ENCODE measurements at regions not wholly inside any gene's neighbourhood (a gene's known extent, or its start where the extent isn't known, plus 50 kb on each side); places are given as distances from the start of the nearest gene placed in this dataset.

DNA sequence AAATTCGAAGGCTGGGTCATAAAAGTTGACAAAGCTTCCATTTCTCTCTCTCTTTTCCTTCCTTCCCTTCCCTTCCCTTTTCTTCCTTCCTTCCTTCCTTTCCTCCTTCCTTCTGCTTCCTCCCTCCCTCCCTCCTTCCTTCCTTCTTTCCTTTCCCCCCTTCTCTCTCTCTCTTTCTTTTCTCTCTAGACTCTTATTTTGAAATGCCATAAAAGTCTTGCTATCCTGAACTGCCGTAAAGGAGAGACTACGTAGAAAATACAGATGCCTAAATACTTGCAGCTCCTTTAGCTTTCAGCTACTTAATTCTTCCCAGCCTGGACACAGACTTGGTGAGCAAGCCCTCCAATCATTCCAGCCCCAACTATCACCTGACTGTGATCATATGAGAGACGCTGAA lies 1644.4 kb downstream of the FAM181B start:
- DNase-seq = no peak

GRCh38 chr11:81080476-81080875 lies 1639.6 kb upstream of the TENM4 start:
- DNase-seq = no peak

GRCh38 chr11:81072273-81072672 lies 1631.4 kb upstream of the TENM4 start:
- DNase-seq = no peak

DNA sequence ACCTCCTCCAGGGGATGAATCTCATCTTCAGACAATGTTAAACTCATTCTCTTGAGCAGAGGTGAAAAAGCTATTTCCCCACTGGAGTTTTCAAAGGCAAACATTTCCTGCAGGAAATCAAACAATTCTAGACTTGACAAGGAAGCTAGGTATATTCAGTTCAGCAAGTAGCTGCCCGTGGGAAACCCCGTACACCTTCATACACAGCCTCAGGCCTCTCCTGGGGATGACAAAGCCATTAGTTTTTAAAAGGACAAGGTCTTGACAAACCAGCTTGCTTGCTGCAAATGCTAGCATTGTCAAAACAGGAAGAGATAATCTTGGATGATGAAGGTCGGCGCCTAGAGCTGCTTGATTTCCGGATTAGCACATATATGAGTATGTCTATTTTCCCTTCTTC lies 1630.8 kb upstream of the TENM4 start:
- DNase-seq = no peak

DNA sequence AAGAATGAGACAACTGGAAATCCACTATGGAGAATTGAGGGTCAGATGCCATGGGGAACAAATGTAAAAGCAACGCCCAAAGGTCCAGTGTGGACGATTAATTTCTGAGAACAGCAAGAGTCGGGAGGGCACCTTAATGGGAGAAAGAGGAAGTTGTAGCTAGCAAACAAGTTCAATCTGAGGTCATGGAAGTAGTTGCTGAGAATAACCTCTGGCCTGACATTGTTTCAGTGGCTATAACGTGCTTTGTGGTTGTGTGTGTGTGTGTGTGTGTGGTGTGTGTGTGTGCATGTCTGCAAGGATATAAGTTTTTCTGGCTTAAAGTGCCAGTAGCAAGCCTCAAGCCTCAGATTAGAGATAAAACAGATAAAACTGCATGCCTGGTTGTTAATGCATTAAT lies 1630.1 kb upstream of the TENM4 start:
- DNase-seq = no peak

GRCh38 chr11:81059356-81059755 lies 1618.5 kb upstream of the TENM4 start:
- no peak for DNase-seq

DNA sequence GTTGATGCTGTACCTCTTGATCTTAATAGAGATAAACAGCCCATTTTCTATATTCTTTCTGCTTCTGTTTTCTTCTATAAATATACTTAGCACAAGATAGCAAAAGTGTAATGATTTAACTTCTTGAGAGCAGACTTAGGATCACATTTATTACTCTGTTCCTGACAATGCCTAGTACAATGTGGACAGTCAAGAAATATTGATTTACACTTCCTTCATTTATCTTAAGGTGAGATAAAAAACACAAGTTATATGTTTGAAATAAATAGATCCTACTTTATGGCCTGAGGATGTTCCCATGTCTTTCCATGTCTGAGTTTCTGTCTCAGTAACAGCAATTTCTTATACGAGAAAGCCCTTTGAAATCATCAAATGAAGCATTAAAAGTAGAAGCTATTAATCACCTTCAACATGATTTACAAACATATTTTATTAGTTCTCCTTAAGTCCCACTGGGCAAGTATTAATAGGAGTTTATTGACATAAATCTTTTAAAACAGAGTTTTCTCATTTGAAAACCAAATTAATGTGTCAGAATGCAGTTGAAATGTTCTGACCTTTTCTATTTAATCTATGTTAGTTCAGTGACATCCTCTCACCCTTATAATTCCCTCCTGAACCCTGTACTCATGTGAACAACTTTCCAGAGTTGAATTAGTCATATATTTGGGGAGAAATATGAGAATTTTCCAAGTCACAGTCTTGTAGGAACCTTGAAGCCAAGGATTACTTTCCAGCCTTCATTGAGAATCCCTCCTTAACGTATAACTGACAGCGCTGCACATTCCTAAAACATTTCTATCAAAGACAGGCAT lies 1611.7 kb upstream of the TENM4 start:
- DNase-seq = no peak

DNA sequence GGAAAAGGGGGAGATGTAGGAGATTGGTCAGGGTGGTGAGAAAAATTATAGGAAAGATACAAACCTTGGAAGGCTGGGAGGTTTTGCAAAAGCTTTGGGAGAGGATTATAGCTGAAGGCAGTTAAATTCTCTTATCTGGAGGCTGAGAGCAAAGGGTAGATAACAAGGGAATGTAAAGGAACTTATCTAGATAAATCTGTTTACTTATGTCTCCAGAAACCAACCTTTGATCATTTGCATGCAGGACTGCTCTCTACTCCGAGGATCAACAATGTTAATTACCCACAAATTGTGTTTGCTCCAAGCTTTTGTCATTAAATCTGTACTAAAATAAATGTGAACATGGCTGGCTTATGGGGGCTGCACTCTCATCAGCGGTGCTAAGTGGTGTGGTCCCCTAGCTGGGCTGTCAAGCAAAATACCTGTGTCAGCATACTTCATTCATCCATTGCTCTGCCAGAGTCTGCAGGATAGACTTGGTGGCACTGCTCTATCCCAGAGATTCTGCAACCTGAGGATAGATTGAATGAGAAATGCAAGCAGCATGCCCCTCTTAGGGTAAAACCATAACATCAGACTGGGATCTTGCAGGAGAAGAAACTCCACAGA lies 1599.2 kb upstream of the TENM4 start:
- no peak for DNase-seq

- no peak for DNase-seq
Observed at GRCh38 chr11:81036168-81036870, 1595.5 kb upstream of the TENM4 start.

DNA sequence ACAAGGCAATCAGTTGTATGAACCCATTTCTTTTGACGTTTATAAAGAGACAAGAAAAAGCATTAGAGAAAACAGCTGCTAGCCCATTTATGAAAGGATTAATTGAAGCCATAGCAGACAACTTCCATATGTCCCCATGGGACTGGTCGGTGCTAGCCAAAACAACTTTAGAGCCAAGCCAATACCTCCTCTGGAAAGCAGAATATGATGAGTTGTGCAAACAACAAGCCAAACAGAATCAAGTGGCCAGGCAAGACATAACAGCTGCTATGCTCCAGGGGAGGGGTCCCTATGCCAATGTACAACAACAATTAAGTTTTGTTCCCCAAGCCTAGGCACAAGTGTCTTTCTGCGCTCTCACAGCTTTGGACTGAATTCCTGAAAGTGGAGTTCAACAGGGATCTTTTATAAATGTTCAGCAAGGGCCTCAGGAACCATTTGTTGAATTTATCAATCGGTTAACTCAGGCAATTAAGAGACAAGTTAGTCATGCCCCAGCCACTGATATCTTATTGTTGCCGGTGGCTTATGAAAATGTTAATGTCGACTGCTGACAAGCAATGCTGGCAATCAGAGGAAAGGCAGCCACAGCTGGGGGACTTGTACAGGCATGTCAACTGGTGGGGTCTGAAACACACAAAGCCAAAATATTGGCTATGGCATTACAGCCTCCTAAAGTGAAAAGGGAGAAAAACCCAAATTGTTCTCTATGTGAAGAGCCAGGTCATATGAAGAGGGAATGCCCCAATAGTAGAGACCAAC lies 1593.1 kb upstream of the TENM4 start:
- DNase-seq = no peak

GRCh38 chr11:81032906-81033305 lies 1592.1 kb upstream of the TENM4 start:
- no peak for DNase-seq

DNA sequence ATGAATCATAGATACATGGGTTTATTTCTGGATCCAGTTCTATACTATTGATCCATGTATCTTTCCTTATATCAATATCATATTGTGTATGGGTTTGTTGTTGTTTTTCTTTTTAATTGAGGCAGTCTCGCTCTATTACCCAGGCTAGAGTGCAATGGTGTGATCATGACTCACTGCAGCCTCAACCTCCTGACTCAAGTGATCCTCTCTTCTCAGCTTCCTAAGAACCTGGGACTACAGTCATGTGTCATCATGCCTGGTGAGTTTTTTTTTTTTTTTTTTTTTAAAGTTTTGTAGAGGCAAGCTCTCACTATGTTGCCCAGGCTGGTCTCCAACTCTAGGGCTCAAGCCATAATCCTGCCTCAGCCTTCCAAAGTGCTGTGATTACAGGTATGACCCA lies 1589.4 kb upstream of the TENM4 start:
- no peak for DNase-seq

GRCh38 chr11:81026032-81026431 lies 1585.2 kb upstream of the TENM4 start:
- no peak for DNase-seq

DNA sequence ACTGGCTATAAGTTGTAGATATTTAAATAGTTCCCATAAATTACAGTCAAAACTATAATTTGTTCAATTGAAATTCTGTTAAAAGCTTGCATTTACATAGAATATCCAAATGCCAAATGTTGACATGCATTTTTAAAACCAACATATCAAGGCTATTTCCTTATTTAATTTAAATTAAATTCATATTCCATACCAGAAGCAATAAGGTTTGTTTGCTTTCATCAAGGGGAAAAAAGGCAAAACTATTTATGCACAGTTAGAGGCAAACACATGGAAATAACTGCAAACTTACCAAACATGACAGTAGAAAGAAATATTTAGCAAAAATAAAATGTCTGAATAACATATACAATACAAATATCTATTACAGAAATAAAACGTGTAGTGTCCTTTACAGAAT lies 1581.2 kb upstream of the TENM4 start:
- no peak for DNase-seq

- DNase-seq = no peak
Observed at GRCh38 chr11:81010631-81011030, 1569.8 kb upstream of the TENM4 start.

GRCh38 chr11:81007046-81007445 lies 1566.2 kb upstream of the TENM4 start:
- DNase-seq = peak; percentile 2

DNA sequence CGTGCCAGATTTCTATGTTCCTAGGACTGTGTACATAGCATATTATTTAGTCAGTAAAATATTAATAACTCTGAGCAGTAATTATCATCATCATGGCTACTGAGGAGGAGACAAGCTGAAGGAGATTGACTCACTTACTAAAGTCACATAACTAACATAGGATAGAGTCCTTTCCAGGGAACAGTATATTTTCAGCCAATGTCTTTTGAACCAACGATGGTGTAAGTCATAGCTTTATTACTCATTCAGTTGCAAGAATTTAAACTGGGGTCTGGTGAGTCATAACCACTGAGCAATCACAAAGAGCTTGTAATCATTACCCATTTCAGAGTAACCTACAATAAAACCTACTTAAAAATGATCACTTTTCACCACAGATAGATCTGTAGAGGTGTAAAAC lies 1564.8 kb upstream of the TENM4 start:
- no peak for DNase-seq

DNA sequence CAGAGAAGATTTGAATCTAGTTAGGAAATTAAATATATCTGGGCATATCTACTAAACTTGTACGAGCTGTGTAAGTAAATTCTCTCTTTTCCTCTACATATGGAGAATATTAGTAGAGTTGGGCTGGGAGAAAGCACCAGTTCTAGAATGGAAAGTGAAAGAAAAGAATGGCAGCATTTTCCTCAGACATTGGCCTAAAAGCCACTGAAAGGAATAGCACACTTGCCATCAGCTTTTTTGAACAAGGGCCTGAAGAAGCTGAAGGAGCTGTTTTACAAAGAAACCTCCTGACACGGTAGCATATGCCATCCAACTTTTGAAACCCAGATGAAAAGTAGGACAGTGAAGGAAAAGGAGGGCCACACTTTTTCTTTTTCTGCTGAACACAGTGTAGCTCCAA lies 1563.7 kb upstream of the TENM4 start:
- DNase-seq = peak; percentile 13

DNA sequence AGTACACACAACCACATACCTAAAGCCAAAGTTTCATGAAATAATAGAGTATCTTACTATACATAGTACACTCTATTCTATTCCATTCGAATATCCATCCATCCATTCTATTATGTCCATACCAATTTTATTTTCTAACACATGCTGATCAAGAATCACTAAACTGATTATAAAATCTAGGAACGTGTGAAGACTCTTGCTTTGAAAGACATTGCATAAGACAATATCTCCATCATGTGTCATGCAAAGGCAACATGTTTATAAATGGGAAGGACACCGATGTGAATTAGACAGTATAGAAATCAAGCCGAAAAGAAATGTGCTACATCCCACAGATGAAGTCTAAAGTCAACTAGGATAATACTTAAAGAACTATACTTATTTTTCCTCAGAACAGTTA lies 1561.5 kb upstream of the TENM4 start:
- no peak for DNase-seq

DNA sequence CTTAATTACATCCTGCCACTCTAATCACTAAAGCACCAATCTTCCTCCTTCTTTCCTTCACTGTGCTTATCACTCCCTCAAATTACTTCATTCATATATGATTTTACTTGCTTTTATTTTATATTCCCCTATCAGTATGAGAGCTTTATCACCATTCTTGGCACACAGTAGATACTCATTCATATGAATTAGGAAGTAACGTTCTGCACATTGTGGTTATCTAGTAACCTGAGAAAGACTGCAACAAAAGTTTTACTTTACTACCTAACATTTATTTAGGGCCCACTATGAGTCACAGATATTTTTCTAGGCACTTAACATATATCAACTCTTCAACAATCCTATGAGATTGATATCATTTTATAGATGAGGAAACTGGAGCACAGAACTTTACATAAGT lies 1559.9 kb upstream of the TENM4 start:
- DNase-seq = no peak

GRCh38 chr11:81000334-81000733 lies 1559.5 kb upstream of the TENM4 start:
- no peak for DNase-seq

DNA sequence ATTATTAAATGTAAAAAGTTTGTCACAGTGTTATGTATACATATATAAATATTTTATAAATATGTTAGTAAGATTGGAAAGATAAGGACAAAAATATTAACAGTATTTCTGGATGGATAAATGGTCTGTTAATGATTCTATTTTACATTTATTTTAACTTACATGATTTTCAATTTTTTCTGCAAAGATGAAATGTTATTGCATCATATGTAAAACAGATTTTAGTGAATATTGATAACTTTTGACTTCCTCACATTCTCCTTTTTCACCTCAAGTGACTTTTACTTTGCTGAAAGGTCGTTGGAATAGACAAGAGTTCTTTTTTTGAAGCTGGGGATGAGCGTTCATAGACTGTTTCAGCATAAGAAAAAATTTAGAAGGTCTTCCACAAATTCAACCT lies 1554.7 kb upstream of the TENM4 start:
- no peak for DNase-seq

GRCh38 chr11:80993536-80993935 lies 1552.7 kb upstream of the TENM4 start:
- DNase-seq = no peak

Data from midbrain (tissue), 1 donor.